Hepatocyte (in vitro differentiated cells): ENCODE measurements at regions not wholly inside any gene's neighbourhood (a gene's known extent, or its start where the extent isn't known, plus 50 kb on each side); places are given as distances from the start of the nearest gene placed in this dataset.

ENCODE experiments used
- EZH2 ChIP-seq: fragments of 200-600 bp; sonication (generic); IDR thresholded peaks from 2 replicates; pipeline ENCODE4 v1.6.1; 2016; ENCODE audit warnings: antibody characterized with exemption, mild to moderate bottlenecking, borderline replicate concordance
- TF ChIP-seq, protein P1 (sequence below): fragments of 200-600 bp; sonication (generic); IDR thresholded peaks from 2 replicates; pipeline ENCODE4 v1.5.1; 2016; ENCODE audit warnings: antibody characterized with exemption, mild to moderate bottlenecking; ENCODE audit not compliant: poor library complexity

DNA sequence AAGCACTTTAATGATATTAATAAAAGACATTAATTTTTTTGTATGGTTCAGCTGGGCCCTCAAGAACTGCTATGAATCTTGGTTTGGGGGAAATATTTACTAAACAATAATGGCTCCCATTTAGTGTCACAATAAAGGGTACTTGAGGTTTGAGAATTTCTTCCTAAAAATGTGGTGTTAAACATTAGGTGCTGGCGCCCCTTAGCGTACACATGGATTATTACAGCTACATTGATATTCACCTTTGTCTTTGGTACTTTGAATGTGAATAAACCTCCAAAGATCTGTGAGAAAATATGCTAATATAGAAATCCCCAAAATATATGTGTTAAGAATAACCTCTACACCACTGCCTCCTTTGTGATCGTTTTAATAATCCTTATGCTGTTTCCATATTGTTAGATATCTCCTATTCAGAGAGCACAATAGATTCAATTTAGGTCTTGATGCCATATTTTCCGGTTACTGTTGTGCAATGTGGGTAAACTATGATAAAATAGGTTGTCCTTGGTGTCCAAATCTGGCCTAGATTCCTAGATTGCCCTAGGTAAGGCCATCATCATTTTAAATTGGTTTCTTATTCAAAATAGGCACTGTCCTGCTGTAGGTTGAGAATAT lies 161.8 kb upstream of the CACNA2D1 start:
- TF ChIP-seq, protein P1, sequence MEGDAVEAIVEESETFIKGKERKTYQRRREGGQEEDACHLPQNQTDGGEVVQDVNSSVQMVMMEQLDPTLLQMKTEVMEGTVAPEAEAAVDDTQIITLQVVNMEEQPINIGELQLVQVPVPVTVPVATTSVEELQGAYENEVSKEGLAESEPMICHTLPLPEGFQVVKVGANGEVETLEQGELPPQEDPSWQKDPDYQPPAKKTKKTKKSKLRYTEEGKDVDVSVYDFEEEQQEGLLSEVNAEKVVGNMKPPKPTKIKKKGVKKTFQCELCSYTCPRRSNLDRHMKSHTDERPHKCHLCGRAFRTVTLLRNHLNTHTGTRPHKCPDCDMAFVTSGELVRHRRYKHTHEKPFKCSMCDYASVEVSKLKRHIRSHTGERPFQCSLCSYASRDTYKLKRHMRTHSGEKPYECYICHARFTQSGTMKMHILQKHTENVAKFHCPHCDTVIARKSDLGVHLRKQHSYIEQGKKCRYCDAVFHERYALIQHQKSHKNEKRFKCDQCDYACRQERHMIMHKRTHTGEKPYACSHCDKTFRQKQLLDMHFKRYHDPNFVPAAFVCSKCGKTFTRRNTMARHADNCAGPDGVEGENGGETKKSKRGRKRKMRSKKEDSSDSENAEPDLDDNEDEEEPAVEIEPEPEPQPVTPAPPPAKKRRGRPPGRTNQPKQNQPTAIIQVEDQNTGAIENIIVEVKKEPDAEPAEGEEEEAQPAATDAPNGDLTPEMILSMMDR, result peak; percentile 77
- TF ChIP-seq EZH2, result no peak
